B cell (primary cell): ENCODE measurements at regions not wholly inside any gene's neighbourhood (a gene's known extent, or its start where the extent isn't known, plus 50 kb on each side); places are given as distances from the start of the nearest gene placed in this dataset.

ENCODE experiments used
- ATAC-seq: fragments of 200-7000 bp; cut with Tn5 transposase; one replicate; pipeline ENCODE4 v1.10.0; 2021; ENCODE audit warnings: low read depth, mild to moderate bottlenecking, moderate number of reproducible peaks, moderate library complexity
- CTCF ChIA-PET: fragments of 350-600 bp; sonication (Branson Sonifier 250); formaldehyde crosslinking; loops from one replicate; lab custom pipeline; 2021; ENCODE audit warnings: antibody characterized with exemption, inconsistent platforms; lab: Charles Lee
- POLR2A ChIA-PET: fragments of 350-600 bp; sonication (Branson Sonifier 250); formaldehyde crosslinking; loops from one replicate; lab custom pipeline; 2021; ENCODE audit warnings: antibody characterized with exemption; lab: Charles Lee
- DNase-seq: peaks from one replicate; pipeline ENCODE4 v3.0.0; 2013
- H2AFZ ChIP-seq: 2 replicates; pipeline ENCODE4 v1.6.1; 2012; ENCODE audit warnings: mild to moderate bottlenecking, low read depth, low read length; ENCODE audit not compliant: insufficient read depth, poor library complexity, severe bottlenecking
- H3K27ac ChIP-seq, 2 donors: 1 replicate in 1 of 2; 2 replicates in 1 of 2; pipeline ENCODE4 v1.5.1; 2012 to 2013; ENCODE audit warnings: low read length in 2 of 2, mild to moderate bottlenecking in 2 of 2, moderate library complexity in 1 of 2
- H3K27me3 ChIP-seq, 4 experiments: fragments of 200-600 bp in 1 of 4; sonication (generic) in 1 of 4; replicated peaks in 1 of 4; 1 replicate in 2 of 4; 2 replicates in 2 of 4; pipeline versions ENCODE4 v1.6.1 to v1.7.0; 2013 to 2016; ENCODE audit warnings: low read length in 3 of 4, mild to moderate bottlenecking in 2 of 4, mixed read lengths in 1 of 4, moderate library complexity in 1 of 4; ENCODE audit not compliant: insufficient read depth in 4 of 4, control insufficient read depth in 3 of 4; ENCODE audit errors: control extremely low read depth in 1 of 4
- H3K36me3 ChIP-seq, 2 experiments: replicated peaks in 1 of 2; 1 replicate in 1 of 2; 2 replicates in 1 of 2; pipeline versions ENCODE4 v1.6.1 to v1.7.1; 2013; ENCODE audit warnings: low read length in 1 of 2; ENCODE audit not compliant: insufficient read depth in 2 of 2, control insufficient read depth in 1 of 2; ENCODE audit errors: control extremely low read depth in 1 of 2, extremely low read depth in 1 of 2
- H3K4me1 ChIP-seq, 2 donors: fragments of 200-600 bp in 1 of 2; sonication (generic) in 1 of 2; 1 replicate in 1 of 2; 2 replicates in 1 of 2; pipeline versions ENCODE4 v1.5.1 to v1.6.1; 2013 to 2017; ENCODE audit warnings: low read length in 2 of 2; ENCODE audit not compliant: control insufficient read depth in 2 of 2, insufficient read depth in 2 of 2
- H3K4me2 ChIP-seq: replicated peaks from 2 replicates; pipeline ENCODE3; 2012; ENCODE audit warnings: mild to moderate bottlenecking, low read depth, low read length; ENCODE audit not compliant: poor library complexity, severe bottlenecking
- H3K4me3 ChIP-seq, 5 experiments: fragments of 200-600 bp in 1 of 5; sonication (generic) in 1 of 5; 1 replicate in 3 of 5; 2 replicates in 2 of 5; pipeline versions ENCODE4 v1.5.1 to v1.7.0; 2011 to 2016; ENCODE audit warnings: low read length in 4 of 5, mild to moderate bottlenecking in 4 of 5, low read depth in 2 of 5, control low read depth in 1 of 5, moderate library complexity in 1 of 5; ENCODE audit not compliant: insufficient read depth in 1 of 5; ENCODE audit errors: control extremely low read depth in 1 of 5, extremely low read depth in 1 of 5
- H3K79me2 ChIP-seq: fragments of 200-600 bp; sonication (generic); one replicate; pipeline ENCODE4 v1.6.0; 2016; ENCODE audit warnings: low read length; ENCODE audit not compliant: control insufficient read depth, insufficient read depth
- H3K9ac ChIP-seq: fragments of 200-600 bp; sonication (generic); 2 replicates; pipeline ENCODE4 v1.6.1; 2017; ENCODE audit warnings: mild to moderate bottlenecking, low read length, moderate library complexity
- H3K9me3 ChIP-seq, 3 donors: one replicate each; pipeline versions ENCODE4 v1.6.1 to v1.7.1; 2013; ENCODE audit warnings: low read length in 2 of 3; ENCODE audit not compliant: control insufficient read depth in 2 of 3, insufficient read depth in 1 of 3; ENCODE audit errors: control extremely low read depth in 1 of 3
- H4K20me1 ChIP-seq: 2 replicates; pipeline ENCODE4 v1.6.0; 2012; ENCODE audit warnings: mild to moderate bottlenecking, low read length; ENCODE audit not compliant: insufficient read depth, control insufficient read depth, poor library complexity, severe bottlenecking
- H3K27ac Mint-ChIP-seq: one replicate; pipeline ENCODE4 v1.8.0; 2021; ENCODE audit warnings: mixed read lengths
- H3K27me3 Mint-ChIP-seq: one replicate; pipeline ENCODE4 v1.8.0; 2021; ENCODE audit warnings: mixed read lengths
- H3K4me1 Mint-ChIP-seq: one replicate; pipeline ENCODE4 v1.8.0; 2021; ENCODE audit warnings: mixed read lengths
- H3K4me3 Mint-ChIP-seq: one replicate; pipeline ENCODE4 v1.8.0; 2021; ENCODE audit warnings: mixed read lengths
- H3K9me3 Mint-ChIP-seq: one replicate; pipeline ENCODE4 v1.8.0; 2022; ENCODE audit warnings: mixed read lengths; ENCODE audit not compliant: insufficient read depth
- EZH2 ChIP-seq: IDR thresholded peaks from 2 replicates; pipeline ENCODE4 v1.6.1; 2012; ENCODE audit warnings: borderline replicate concordance, low read depth, mild to moderate bottlenecking, moderate library complexity, low read length; ENCODE audit not compliant: insufficient read depth, poor library complexity, severe bottlenecking
- WGBS: methylation state at CpG from one replicate; pipeline ENCODE4 v1.1.5; 2013; ENCODE audit warnings: missing lambda C conversion rate; ENCODE audit not compliant: insufficient coverage; 5-methylcytosine and 5-hydroxymethylcytosine counted together
- intact Hi-C: fragments of 100-400 bp; cut with micrococcal nuclease; formaldehyde crosslinking; loops from one replicate; pipeline ENCODE4 v1.10.0; 2022
- TF ChIP-seq, protein P1 (sequence below): fragments of 200-600 bp; IDR thresholded peaks from one replicate; pipeline ENCODE4 v1.8.0; 2022; ENCODE audit warnings: antibody characterized with exemption, mild to moderate bottlenecking

DNA sequence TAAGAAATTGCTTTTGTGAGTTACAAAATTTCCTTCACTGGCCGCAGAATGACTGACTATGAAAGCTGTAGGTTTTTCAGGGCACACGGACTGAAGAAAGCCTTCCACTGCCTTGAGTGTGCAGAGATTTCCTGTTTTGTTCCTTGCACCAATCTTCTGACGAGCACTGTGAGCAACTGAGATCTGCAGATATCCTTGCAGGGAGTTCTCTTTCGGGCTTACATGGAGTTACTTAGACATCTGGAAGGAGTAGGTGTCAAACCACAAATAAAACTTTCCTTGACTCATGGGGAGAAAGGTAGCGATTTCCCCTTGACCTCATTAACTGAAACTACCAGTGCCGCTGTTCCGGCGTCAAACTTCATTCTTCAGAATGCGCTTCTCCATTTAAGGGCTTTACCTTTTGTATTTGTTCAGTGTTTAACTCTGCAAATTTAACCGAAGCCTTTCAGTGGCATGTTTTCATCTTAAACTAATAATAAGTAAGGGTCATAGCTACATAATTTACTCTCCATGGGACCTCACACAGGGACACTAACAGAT is 1175.3 kb downstream of the GATA3 start:
- Mint-ChIP-seq H3K27me3 (peaks cover 16% of the 10 kb centered on the region), H3K4me1 (no peaks in the 10 kb centered on the region), H3K9me3 (peaks cover 3% of the 10 kb centered on the region), H3K27ac (no peak overlapping the region), H3K4me3 (no peak overlapping the region)
- H3K36me3 ChIP-seq = no peaks in the 10 kb centered on the region
- no peak for DNase-seq
- no peaks in the 10 kb centered on the region for H4K20me1 ChIP-seq
- no peaks in the 10 kb centered on the region for H3K9me3 ChIP-seq
- no peak overlapping the region for H3K4me2 ChIP-seq
- H2AFZ ChIP-seq = no peak overlapping the region
- 44% methylated on average over 6 of the region's 10 CpGs for WGBS
- H3K27ac ChIP-seq = no peak overlapping the region
- CTCF ChIA-PET = no interaction called here
- intact Hi-C loops = no loop called here
- H3K9ac ChIP-seq = no peak overlapping the region
- no peak overlapping the region for H3K4me3 ChIP-seq
- no peaks in the 10 kb centered on the region for H3K79me2 ChIP-seq
- H3K4me1 ChIP-seq = no peaks in the 10 kb centered on the region
- TF ChIP-seq EZH2 = no peak
- TF ChIP-seq, protein P1, sequence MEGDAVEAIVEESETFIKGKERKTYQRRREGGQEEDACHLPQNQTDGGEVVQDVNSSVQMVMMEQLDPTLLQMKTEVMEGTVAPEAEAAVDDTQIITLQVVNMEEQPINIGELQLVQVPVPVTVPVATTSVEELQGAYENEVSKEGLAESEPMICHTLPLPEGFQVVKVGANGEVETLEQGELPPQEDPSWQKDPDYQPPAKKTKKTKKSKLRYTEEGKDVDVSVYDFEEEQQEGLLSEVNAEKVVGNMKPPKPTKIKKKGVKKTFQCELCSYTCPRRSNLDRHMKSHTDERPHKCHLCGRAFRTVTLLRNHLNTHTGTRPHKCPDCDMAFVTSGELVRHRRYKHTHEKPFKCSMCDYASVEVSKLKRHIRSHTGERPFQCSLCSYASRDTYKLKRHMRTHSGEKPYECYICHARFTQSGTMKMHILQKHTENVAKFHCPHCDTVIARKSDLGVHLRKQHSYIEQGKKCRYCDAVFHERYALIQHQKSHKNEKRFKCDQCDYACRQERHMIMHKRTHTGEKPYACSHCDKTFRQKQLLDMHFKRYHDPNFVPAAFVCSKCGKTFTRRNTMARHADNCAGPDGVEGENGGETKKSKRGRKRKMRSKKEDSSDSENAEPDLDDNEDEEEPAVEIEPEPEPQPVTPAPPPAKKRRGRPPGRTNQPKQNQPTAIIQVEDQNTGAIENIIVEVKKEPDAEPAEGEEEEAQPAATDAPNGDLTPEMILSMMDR = no peak
- ATAC-seq = no peak
- peaks cover 0 to 3% (median 0%) of the 10 kb centered on the region in 4 experiments for H3K27me3 ChIP-seq
- POLR2A ChIA-PET = no interaction called here

DNA sequence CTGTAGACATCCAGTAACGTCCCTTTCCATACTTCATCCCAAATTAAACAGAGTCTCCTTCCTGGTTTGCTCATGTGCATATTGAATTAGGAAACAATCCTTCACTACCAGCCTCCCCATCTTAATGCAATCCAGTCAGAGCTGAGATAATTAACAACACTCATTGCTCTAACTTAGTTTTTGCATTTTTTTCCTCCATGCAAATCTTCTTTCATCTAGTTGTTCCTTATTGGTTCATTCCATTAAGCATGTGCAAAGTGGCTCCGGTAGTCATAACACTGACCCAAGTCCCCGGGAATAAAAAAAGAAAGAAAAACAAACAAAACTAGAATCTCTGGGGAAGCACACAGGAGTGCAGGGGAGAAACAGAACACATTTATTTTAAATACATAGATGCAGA is 1176.1 kb downstream of the GATA3 start:
- Histone ChIP-seq H3K4me2 (no peak overlapping the region), H3K79me2 (no peaks in the 10 kb centered on the region), H3K27ac (no peak overlapping the region), H3K27me3 (peaks cover 0 to 3% (median 0%) of the 10 kb centered on the region in 4 experiments), H3K9ac (no peak overlapping the region), H3K9me3 (no peaks in the 10 kb centered on the region), H2AFZ (no peak overlapping the region), H3K36me3 (no peaks in the 10 kb centered on the region), H3K4me3 (no peak overlapping the region), H4K20me1 (no peaks in the 10 kb centered on the region), H3K4me1 (no peaks in the 10 kb centered on the region)
- Mint-ChIP-seq H3K27me3 (peaks cover 16% of the 10 kb centered on the region), H3K4me1 (no peaks in the 10 kb centered on the region), H3K9me3 (peaks cover 3% of the 10 kb centered on the region), H3K27ac (no peak overlapping the region), H3K4me3 (no peak overlapping the region)
- no peak for TF ChIP-seq EZH2
- TF ChIP-seq, protein P1 = no peak
- ATAC-seq (no peak), DNase-seq (no peak)
- POLR2A ChIA-PET = no interaction called here
- intact Hi-C loops = no loop called here
- no CpG with 5 or more reads among the region's 3 CpGs for WGBS
- CTCF ChIA-PET = no interaction called here
